ENCODE measurements at regions not wholly inside any gene's neighbourhood (a gene's known extent, or its start where the extent isn't known, plus 50 kb on each side); places are given as distances from the start of the nearest gene placed in this dataset.

GRCh38 chr18:44125446-44125845, 555.2 kb upstream of the SETBP1 start:
- no peaks in the 10 kb centered on the region for H3K79me2 ChIP-seq (ENCODE audit: insufficient read depth, low read length)
- ChIA-PET CTCF (no interaction called here), POLR2A (no interaction called here), RAD21 (ENCODE audit: low non-redundant PET in 1 of 2, low total read pairs in 2 of 2, uncharacterized antibody in 2 of 2, unreplicated experiment in 2 of 2) (no interaction called here)
- no peak overlapping the region for H3K4me3 ChIP-seq (replicated peaks in 1 of 2; ENCODE audit: low read depth in 1 of 2, low read length in 2 of 2)
- no peaks in the 10 kb centered on the region for H3K36me3 ChIP-seq (ENCODE audit: control insufficient read depth in 1 of 2, insufficient read depth in 2 of 2, low read length in 2 of 2)
- no peak for DNase-seq (ENCODE audit: low read depth, low spot score)
- no peak overlapping the region for H3K27ac ChIP-seq (ENCODE audit: low read depth, low read length)
- peaks cover 15 to 30% of the 10 kb centered on the region in 2 experiments; a peak in 2 of 4 replicates for H3K9me3 ChIP-seq (ENCODE audit: control insufficient read depth in 1 of 2, insufficient read depth in 1 of 2, low read depth in 1 of 2, low read length in 2 of 2)
- intact Hi-C loops (cut with micrococcal nuclease), result no loop called here
- H2AFZ ChIP-seq (ENCODE audit: low read depth, low read length, poor library complexity, severe bottlenecking), result no peak overlapping the region
- TF ChIP-seq ZNF274 (IDR thresholded peaks at IDR 0.05; ENCODE audit: low read depth, low read length), result no peak
- TF ChIP-seq ATF3 (IDR thresholded peaks at IDR 0.05), result no peak
- TF ChIP-seq, protein P1, sequence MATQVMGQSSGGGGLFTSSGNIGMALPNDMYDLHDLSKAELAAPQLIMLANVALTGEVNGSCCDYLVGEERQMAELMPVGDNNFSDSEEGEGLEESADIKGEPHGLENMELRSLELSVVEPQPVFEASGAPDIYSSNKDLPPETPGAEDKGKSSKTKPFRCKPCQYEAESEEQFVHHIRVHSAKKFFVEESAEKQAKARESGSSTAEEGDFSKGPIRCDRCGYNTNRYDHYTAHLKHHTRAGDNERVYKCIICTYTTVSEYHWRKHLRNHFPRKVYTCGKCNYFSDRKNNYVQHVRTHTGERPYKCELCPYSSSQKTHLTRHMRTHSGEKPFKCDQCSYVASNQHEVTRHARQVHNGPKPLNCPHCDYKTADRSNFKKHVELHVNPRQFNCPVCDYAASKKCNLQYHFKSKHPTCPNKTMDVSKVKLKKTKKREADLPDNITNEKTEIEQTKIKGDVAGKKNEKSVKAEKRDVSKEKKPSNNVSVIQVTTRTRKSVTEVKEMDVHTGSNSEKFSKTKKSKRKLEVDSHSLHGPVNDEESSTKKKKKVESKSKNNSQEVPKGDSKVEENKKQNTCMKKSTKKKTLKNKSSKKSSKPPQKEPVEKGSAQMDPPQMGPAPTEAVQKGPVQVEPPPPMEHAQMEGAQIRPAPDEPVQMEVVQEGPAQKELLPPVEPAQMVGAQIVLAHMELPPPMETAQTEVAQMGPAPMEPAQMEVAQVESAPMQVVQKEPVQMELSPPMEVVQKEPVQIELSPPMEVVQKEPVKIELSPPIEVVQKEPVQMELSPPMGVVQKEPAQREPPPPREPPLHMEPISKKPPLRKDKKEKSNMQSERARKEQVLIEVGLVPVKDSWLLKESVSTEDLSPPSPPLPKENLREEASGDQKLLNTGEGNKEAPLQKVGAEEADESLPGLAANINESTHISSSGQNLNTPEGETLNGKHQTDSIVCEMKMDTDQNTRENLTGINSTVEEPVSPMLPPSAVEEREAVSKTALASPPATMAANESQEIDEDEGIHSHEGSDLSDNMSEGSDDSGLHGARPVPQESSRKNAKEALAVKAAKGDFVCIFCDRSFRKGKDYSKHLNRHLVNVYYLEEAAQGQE (IDR thresholded peaks at IDR 0.05; ENCODE audit: low read depth), result no peak
- TF ChIP-seq ZFX (IDR thresholded peaks at IDR 0.05), result no peak
- TF ChIP-seq CBX3 (IDR thresholded peaks at IDR 0.05; ENCODE audit: low read depth), result no peak
- no peak for TF ChIP-seq RAD21 (IDR thresholded peaks at IDR 0.05; ENCODE audit: low read depth)
- no peak for TF ChIP-seq YY1 (IDR thresholded peaks at IDR 0.05; ENCODE audit: extremely low read depth, insufficient replicate concordance, low read depth, low read length)
- no peak for TF ChIP-seq SIN3A (IDR thresholded peaks at IDR 0.05; ENCODE audit: low read depth)
- TF ChIP-seq CEBPB (IDR thresholded peaks at IDR 0.05; ENCODE audit: low read depth), result no peak
- TF ChIP-seq, protein P2, sequence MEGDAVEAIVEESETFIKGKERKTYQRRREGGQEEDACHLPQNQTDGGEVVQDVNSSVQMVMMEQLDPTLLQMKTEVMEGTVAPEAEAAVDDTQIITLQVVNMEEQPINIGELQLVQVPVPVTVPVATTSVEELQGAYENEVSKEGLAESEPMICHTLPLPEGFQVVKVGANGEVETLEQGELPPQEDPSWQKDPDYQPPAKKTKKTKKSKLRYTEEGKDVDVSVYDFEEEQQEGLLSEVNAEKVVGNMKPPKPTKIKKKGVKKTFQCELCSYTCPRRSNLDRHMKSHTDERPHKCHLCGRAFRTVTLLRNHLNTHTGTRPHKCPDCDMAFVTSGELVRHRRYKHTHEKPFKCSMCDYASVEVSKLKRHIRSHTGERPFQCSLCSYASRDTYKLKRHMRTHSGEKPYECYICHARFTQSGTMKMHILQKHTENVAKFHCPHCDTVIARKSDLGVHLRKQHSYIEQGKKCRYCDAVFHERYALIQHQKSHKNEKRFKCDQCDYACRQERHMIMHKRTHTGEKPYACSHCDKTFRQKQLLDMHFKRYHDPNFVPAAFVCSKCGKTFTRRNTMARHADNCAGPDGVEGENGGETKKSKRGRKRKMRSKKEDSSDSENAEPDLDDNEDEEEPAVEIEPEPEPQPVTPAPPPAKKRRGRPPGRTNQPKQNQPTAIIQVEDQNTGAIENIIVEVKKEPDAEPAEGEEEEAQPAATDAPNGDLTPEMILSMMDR (IDR thresholded peaks at IDR 0.05 in 2 of 3, conservative IDR thresholded peaks at IDR 0.05 in 1 of 3; ENCODE audit: borderline replicate concordance in 1 of 3, insufficient read depth in 1 of 3, low read depth in 2 of 3, low read length in 2 of 3), result no peak
- no peak for TF ChIP-seq SP1 (IDR thresholded peaks at IDR 0.05; ENCODE audit: low read depth)
- TF ChIP-seq POLR2AphosphoS5 (IDR thresholded peaks at IDR 0.05; ENCODE audit: low read depth, low read length), result no peak
- TF ChIP-seq JUND (IDR thresholded peaks at IDR 0.05), result no peak
- no peak for TF ChIP-seq ELF1 (IDR thresholded peaks at IDR 0.05; ENCODE audit: borderline replicate concordance, low read depth)
- no peak for TF ChIP-seq EGR1 (IDR thresholded peaks at IDR 0.05; ENCODE audit: low read depth)
- no peak for TF ChIP-seq EZH2 (IDR thresholded peaks at IDR 0.05)
- TF ChIP-seq EZH2phosphoT487 (IDR thresholded peaks at IDR 0.05; ENCODE audit: borderline replicate concordance), result no peak
- TF ChIP-seq POLR2A (IDR thresholded peaks at IDR 0.05; ENCODE audit: borderline replicate concordance, extremely low read depth, insufficient read depth, insufficient read length), result no peak
- TF ChIP-seq SRF (IDR thresholded peaks at IDR 0.05; ENCODE audit: low read depth), result no peak
- TF ChIP-seq TCF7L2 (IDR thresholded peaks at IDR 0.05; ENCODE audit: borderline replicate concordance, extremely low read depth, insufficient read depth, insufficient read length), result no peak
- H3K27me3 ChIP-seq (ENCODE audit: insufficient read depth, low read length), result no peaks in the 10 kb centered on the region
- no peaks in the 10 kb centered on the region for H3K4me1 ChIP-seq (ENCODE audit: control insufficient read depth in 1 of 2, insufficient read depth in 2 of 2, low read length in 2 of 2)
- H3K9ac ChIP-seq (ENCODE audit: low read length), result no peak overlapping the region
- H4K20me1 ChIP-seq (ENCODE audit: insufficient read depth), result no peaks in the 10 kb centered on the region
- no peak overlapping the region for H3K4me2 ChIP-seq (ENCODE audit: low read length)
- H3K9me2 ChIP-seq (ENCODE audit: insufficient read depth), result no peaks in the 10 kb centered on the region
- ATAC-seq, result no peak
- no TSS peak for BruUV-seq (replicated peaks)

Measured in HCT116 (cell line).